Upper lobe of right lung (tissue), 1 donor: ENCODE measurements at regions not wholly inside any gene's neighbourhood (a gene's known extent, or its start where the extent isn't known, plus 50 kb on each side); places are given as distances from the start of the nearest gene placed in this dataset.

Experiments used
- ATAC-seq: fragments of 200-7000 bp; cut with Tn5 transposase; one replicate; pipeline ENCODE4 v1.9.1; 2020; ENCODE audit warnings: mild to moderate bottlenecking, moderate library complexity
- DNase-seq: peaks from one replicate; pipeline ENCODE4 v3.0.0-alpha.2; 2020
- H3K27ac ChIP-seq: fragments of 200-600 bp; one replicate; pipeline ENCODE4 v1.8.0; 2022
- H3K27me3 ChIP-seq: fragments of 200-600 bp; one replicate; pipeline ENCODE4 v1.8.0; 2022; ENCODE audit warnings: mild to moderate bottlenecking
- H3K36me3 ChIP-seq: fragments of 200-600 bp; one replicate; pipeline ENCODE4 v1.8.0; 2022
- H3K4me1 ChIP-seq: fragments of 200-600 bp; one replicate; pipeline ENCODE4 v1.8.0; 2022
- H3K4me3 ChIP-seq: fragments of 200-600 bp; one replicate; pipeline ENCODE4 v1.8.0; 2022; ENCODE audit warnings: mild to moderate bottlenecking
- H3K9me3 ChIP-seq: fragments of 200-600 bp; one replicate; pipeline ENCODE4 v1.8.0; 2022
- CTCF ChIP-seq: fragments of 200-600 bp; IDR thresholded peaks from one replicate; pipeline ENCODE4 v1.8.0; 2022; ENCODE audit warnings: antibody characterized with exemption
- intact Hi-C: fragments of 100-400 bp; cut with DNase I; formaldehyde crosslinking; loops from one replicate; pipeline ENCODE4 v1.11.0; 2022
- donor health status: DM: no; HTN: yes; CAD: no; lungs with severe emphysema.

DNA sequence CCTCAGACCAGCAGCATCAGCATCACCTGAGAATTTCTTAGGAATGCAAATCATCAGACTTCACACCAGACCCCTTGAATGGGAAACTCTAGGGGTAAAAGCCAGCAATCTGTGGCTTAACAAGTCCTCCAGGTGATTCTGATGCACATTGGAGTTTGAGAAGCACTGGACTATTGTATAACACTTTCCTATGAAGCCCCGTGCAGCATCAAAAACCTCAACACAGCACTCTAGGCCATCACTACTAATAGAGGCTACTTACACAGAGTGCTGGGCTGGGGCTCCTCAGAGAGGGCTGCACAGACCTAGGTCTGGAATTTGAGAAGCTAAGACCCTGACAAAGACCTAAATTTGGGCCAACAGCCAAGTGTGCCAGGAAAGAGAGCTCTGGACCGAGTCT lies 95.7 kb upstream of the ARAP3 start:
- TF ChIP-seq CTCF, result no peak
- intact Hi-C loops, result no loop called here
- no peak overlapping the region for H3K4me3 ChIP-seq
- no peaks in the 10 kb centered on the region for H3K9me3 ChIP-seq
- H3K36me3 ChIP-seq, result no peaks in the 10 kb centered on the region
- H3K27me3 ChIP-seq, result no peaks in the 10 kb centered on the region
- no peak for ATAC-seq
- no peak for DNase-seq
- no peak overlapping the region for H3K27ac ChIP-seq
- H3K4me1 ChIP-seq, result no peaks in the 10 kb centered on the region

DNA sequence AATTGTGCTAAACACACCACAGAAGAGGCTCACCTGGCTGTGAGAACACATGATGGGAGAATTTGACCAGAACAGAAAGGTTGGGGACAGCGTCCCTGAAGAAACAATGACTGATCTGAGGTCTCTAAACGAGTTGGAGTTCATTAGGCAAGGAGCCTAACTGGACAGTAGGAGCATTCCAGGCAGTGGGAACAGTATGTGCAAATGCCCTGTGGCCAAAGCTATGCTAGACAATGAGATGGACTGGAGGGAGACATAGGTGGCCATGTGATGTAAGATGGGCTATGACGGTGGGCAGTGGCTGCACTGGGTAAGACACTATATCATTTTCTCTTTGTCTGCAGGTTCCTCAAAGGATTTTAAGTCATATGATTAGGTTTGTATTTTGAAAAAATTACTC lies 95.1 kb upstream of the ARAP3 start:
- no peak for DNase-seq
- no peak overlapping the region for H3K4me3 ChIP-seq
- no peaks in the 10 kb centered on the region for H3K27me3 ChIP-seq
- no peak overlapping the region for H3K27ac ChIP-seq
- no peaks in the 10 kb centered on the region for H3K4me1 ChIP-seq
- no peak for ATAC-seq
- intact Hi-C loops, result no loop called here
- H3K9me3 ChIP-seq, result no peaks in the 10 kb centered on the region
- no peak for TF ChIP-seq CTCF
- no peaks in the 10 kb centered on the region for H3K36me3 ChIP-seq

- H3K27ac ChIP-seq, result no peak overlapping the region
- no peaks in the 10 kb centered on the region for H3K27me3 ChIP-seq
- no peaks in the 10 kb centered on the region for H3K9me3 ChIP-seq
- H3K4me3 ChIP-seq, result no peak overlapping the region
- intact Hi-C loops, result no loop called here
- no peaks in the 10 kb centered on the region for H3K4me1 ChIP-seq
- TF ChIP-seq CTCF, result no peak
- ATAC-seq, result no peak
- H3K36me3 ChIP-seq, result no peaks in the 10 kb centered on the region
- no peak for DNase-seq
These were observed 91.9 kb upstream of the ARAP3 start for GRCh38 chr5:141773779-141774562.

GRCh38 chr5:141772281-141772680 lies 90.3 kb upstream of the ARAP3 start:
- no peak for TF ChIP-seq CTCF

DNA sequence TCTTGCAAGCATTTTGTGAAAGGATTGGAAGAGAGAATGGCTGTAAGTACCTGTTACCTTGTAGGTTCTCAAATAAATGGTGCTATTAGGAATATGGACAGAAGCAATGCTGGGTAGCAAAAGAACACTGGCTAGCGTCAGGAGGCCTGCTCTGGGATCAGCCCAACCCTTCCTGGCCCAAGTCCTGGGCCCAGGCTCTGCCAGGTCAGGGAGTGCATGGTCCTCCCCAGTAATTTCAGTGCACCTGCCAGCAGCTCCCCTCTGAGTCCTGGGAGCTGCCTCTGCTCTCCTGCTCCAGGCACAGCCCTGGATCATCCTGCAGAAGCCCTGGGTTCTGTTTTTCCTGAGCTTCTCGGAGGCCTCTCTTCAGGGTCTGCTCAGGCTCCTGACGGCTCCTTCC lies 89.5 kb upstream of the ARAP3 start:
- Histone ChIP-seq H3K27me3 (no peaks in the 10 kb centered on the region), H3K9me3 (no peaks in the 10 kb centered on the region), H3K4me3 (no peak overlapping the region), H3K27ac (no peak overlapping the region), H3K36me3 (no peaks in the 10 kb centered on the region), H3K4me1 (no peaks in the 10 kb centered on the region)
- ATAC-seq, result no peak
- no peak for TF ChIP-seq CTCF
- intact Hi-C loops, result no loop called here
- no peak for DNase-seq

More at GRCh38 chr5:141772281-141772680, 90.3 kb upstream of the ARAP3 start:
- no peak overlapping the region for H3K4me3 ChIP-seq
- H3K4me1 ChIP-seq, result no peaks in the 10 kb centered on the region
- no peaks in the 10 kb centered on the region for H3K9me3 ChIP-seq
- no peaks in the 10 kb centered on the region for H3K36me3 ChIP-seq
- DNase-seq, result no peak
- no peaks in the 10 kb centered on the region for H3K27me3 ChIP-seq
- intact Hi-C loops, result no loop called here
- no peak overlapping the region for H3K27ac ChIP-seq
- no peak for ATAC-seq

DNA sequence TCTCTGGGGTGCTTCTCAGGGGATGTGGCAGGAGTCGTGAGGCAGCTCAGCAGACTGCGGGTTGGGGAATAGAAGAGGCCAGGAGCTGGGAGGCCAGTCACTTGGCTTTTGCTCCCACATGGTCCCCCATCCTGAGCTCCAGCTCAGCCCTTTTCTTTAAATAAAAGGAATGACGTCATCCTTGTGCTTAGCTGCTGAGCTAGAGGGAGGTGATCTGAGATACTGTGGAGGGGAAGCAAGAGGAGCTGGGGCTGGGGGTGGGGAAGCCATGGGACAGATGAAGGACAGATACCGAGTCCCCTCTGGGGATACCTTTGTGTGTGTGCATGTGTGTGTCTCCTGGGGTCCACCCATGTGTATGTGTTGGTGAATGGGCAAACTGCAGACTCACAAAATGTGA lies 89.0 kb upstream of the ARAP3 start:
- TF ChIP-seq CTCF, result no peak
- DNase-seq (no peak), ATAC-seq (no peak)
- intact Hi-C loops, result no loop called here
- Histone ChIP-seq H3K4me1 (no peaks in the 10 kb centered on the region), H3K36me3 (no peaks in the 10 kb centered on the region), H3K4me3 (no peak overlapping the region), H3K9me3 (no peaks in the 10 kb centered on the region), H3K27ac (no peak overlapping the region), H3K27me3 (no peaks in the 10 kb centered on the region)
